Muscle layer of duodenum (tissue), 2 donors: ENCODE measurements at regions not wholly inside any gene's neighbourhood (a gene's known extent, or its start where the extent isn't known, plus 50 kb on each side); places are given as distances from the start of the nearest gene placed in this dataset.
"Not testable (repeated sequence)": the region's sequence is repeated elsewhere in the genome, so short reads cannot be mapped to it uniquely, and the experiment has no call there.

ENCODE experiments used
- H3K27ac ChIP-seq: one replicate; pipeline ENCODE4 v1.7.0; 2013; ENCODE audit warnings: mild to moderate bottlenecking, low read length
- H3K27me3 ChIP-seq: one replicate; pipeline ENCODE4 v1.7.0; 2013; ENCODE audit warnings: low read depth, mild to moderate bottlenecking, control low read depth, low read length
- H3K36me3 ChIP-seq, 2 donors: one replicate each; pipeline ENCODE4 v1.7.0; 2013; ENCODE audit warnings: low read length in 2 of 2, control low read depth in 1 of 2, mild to moderate bottlenecking in 1 of 2; ENCODE audit not compliant: insufficient read depth in 2 of 2, control insufficient read depth in 1 of 2
- H3K4me1 ChIP-seq, 2 donors: one replicate each; pipeline ENCODE4 v1.7.0; 2013; ENCODE audit warnings: low read length in 2 of 2, mild to moderate bottlenecking in 2 of 2, control low read depth in 1 of 2, moderate library complexity in 1 of 2; ENCODE audit not compliant: insufficient read depth in 2 of 2, control insufficient read depth in 1 of 2
- H3K4me3 ChIP-seq, 2 donors: one replicate each; pipeline ENCODE4 v1.7.0; 2013; ENCODE audit warnings: low read length in 2 of 2, low read depth in 1 of 2, mild to moderate bottlenecking in 1 of 2
- H3K9me3 ChIP-seq, 2 donors: one replicate each; pipeline ENCODE4 v1.7.0; 2013; ENCODE audit warnings: low read length in 2 of 2, control low read depth in 1 of 2, mild to moderate bottlenecking in 1 of 2; ENCODE audit not compliant: control insufficient read depth in 1 of 2
- donor health status: healthy.

- not testable (repeated sequence) for H3K36me3 ChIP-seq, H3K4me1 ChIP-seq, H3K4me3 ChIP-seq, H3K27me3 ChIP-seq, H3K9me3 ChIP-seq, H3K27ac ChIP-seq
Measured at GRCh38 chr9:91512235-91512634, 88.6 kb upstream of the NFIL3 start.

GRCh38 chr9:91503673-91504081, 80.0 kb upstream of the NFIL3 start:
- Histone ChIP-seq H3K4me3 (no peak overlapping the region), H3K27ac (no peak overlapping the region), H3K9me3 (no peaks in the 10 kb centered on the region), H3K36me3 (no peaks in the 10 kb centered on the region), H3K27me3 (no peaks in the 10 kb centered on the region), H3K4me1 (no peaks in the 10 kb centered on the region)

- no peaks in the 10 kb centered on the region for H3K4me1 ChIP-seq
- H3K4me3 ChIP-seq: no peak overlapping the region
- no peaks in the 10 kb centered on the region for H3K36me3 ChIP-seq
- H3K9me3 ChIP-seq: no peaks in the 10 kb centered on the region
- H3K27me3 ChIP-seq: no peaks in the 10 kb centered on the region
- no peak overlapping the region for H3K27ac ChIP-seq
Measured at GRCh38 chr9:91502913-91503672, 79.5 kb upstream of the NFIL3 start.

GRCh38 chr9:91502475-91502874, 78.8 kb upstream of the NFIL3 start:
- Histone ChIP-seq H3K9me3 (no peaks in the 10 kb centered on the region), H3K27ac (no peak overlapping the region), H3K4me3 (no peak overlapping the region), H3K4me1 (no peaks in the 10 kb centered on the region), H3K36me3 (no peaks in the 10 kb centered on the region), H3K27me3 (no peaks in the 10 kb centered on the region)

- Histone ChIP-seq H3K27me3 (no peaks in the 10 kb centered on the region), H3K36me3 (no peaks in the 10 kb centered on the region), H3K27ac (no peak overlapping the region), H3K4me1 (peaks cover 0 to 15% of the 10 kb centered on the region in 2 donors), H3K4me3 (no peak overlapping the region), H3K9me3 (no peaks in the 10 kb centered on the region)
Measured at GRCh38 chr9:91500509-91501014, 76.9 kb upstream of the NFIL3 start.

GRCh38 chr9:91496351-91496750, 72.7 kb upstream of the NFIL3 start:
- Histone ChIP-seq H3K9me3 (no peaks in the 10 kb centered on the region), H3K36me3 (peaks cover 0 to 4% of the 10 kb centered on the region in 2 donors)

GRCh38 chr9:91495450-91495849, 71.8 kb upstream of the NFIL3 start:
- Histone ChIP-seq H3K27me3 (no peaks in the 10 kb centered on the region), H3K9me3 (no peaks in the 10 kb centered on the region), H3K4me3 (no peak overlapping the region), H3K4me1 (peaks cover 0 to 16% of the 10 kb centered on the region in 2 donors), H3K27ac (peak overlapping the region; percentile 61), H3K36me3 (peaks cover 0 to 4% of the 10 kb centered on the region in 2 donors)

More at GRCh38 chr9:91496351-91496750, 72.7 kb upstream of the NFIL3 start:
- Histone ChIP-seq H3K4me3 (no peak overlapping the region), H3K27me3 (no peaks in the 10 kb centered on the region), H3K4me1 (peaks cover 0 to 16% of the 10 kb centered on the region in 2 donors), H3K27ac (peak overlapping the region; percentile 61)

- H3K27ac ChIP-seq: peak overlapping the region; percentile 61
Measured at GRCh38 chr9:91494751-91495150, 71.1 kb upstream of the NFIL3 start.

GRCh38 chr9:91492237-91492636, 68.6 kb upstream of the NFIL3 start:
- Histone ChIP-seq H3K36me3 (peaks cover 0 to 4% of the 10 kb centered on the region in 2 donors), H3K27ac (no peak overlapping the region), H3K27me3 (no peaks in the 10 kb centered on the region), H3K4me3 (no peak overlapping the region), H3K9me3 (no peaks in the 10 kb centered on the region), H3K4me1 (peaks cover 0 to 16% of the 10 kb centered on the region in 2 donors)

More at GRCh38 chr9:91494751-91495150, 71.1 kb upstream of the NFIL3 start:
- H3K9me3 ChIP-seq: no peaks in the 10 kb centered on the region
- H3K4me1 ChIP-seq: peaks cover 0 to 16% of the 10 kb centered on the region in 2 donors
- no peak overlapping the region for H3K4me3 ChIP-seq
- H3K27me3 ChIP-seq: no peaks in the 10 kb centered on the region
- H3K36me3 ChIP-seq: peaks cover 0 to 4% of the 10 kb centered on the region in 2 donors

- H3K4me1 ChIP-seq: peaks cover 0 to 11% of the 10 kb centered on the region in 2 donors
Measured at GRCh38 chr9:91491624-91492023, 68.0 kb upstream of the NFIL3 start.

GRCh38 chr9:91489361-91489899, 65.8 kb upstream of the NFIL3 start:
- Histone ChIP-seq H3K27ac (no peak overlapping the region), H3K9me3 (no peaks in the 10 kb centered on the region)

More at GRCh38 chr9:91491624-91492023, 68.0 kb upstream of the NFIL3 start:
- Histone ChIP-seq H3K36me3 (peaks cover 0 to 4% of the 10 kb centered on the region in 2 donors), H3K27ac (no peak overlapping the region), H3K27me3 (no peaks in the 10 kb centered on the region), H3K4me3 (no peak overlapping the region), H3K9me3 (no peaks in the 10 kb centered on the region)

More at GRCh38 chr9:91489361-91489899, 65.8 kb upstream of the NFIL3 start:
- H3K36me3 ChIP-seq: no peaks in the 10 kb centered on the region
- no peak overlapping the region for H3K4me3 ChIP-seq
- no peaks in the 10 kb centered on the region for H3K27me3 ChIP-seq
- H3K4me1 ChIP-seq: no peaks in the 10 kb centered on the region
